ENCODE measurements at regions not wholly inside any gene's neighbourhood (a gene's known extent, or its start where the extent isn't known, plus 50 kb on each side); places are given as distances from the start of the nearest gene placed in this dataset.

- DNase-seq (ENCODE audit: low read depth): no peak
Measured at GRCh38 chr18:75531851-75532459, 104.5 kb upstream of the SMIM21 start.

- no peak for DNase-seq (ENCODE audit: low read depth)
Measured at GRCh38 chr18:75531212-75531850, 103.8 kb upstream of the SMIM21 start.

GRCh38 chr18:75530566-75531211 lies 103.2 kb upstream of the SMIM21 start:
- DNase-seq (ENCODE audit: low read depth): no peak

- DNase-seq (ENCODE audit: low read depth): no peak
Measured at GRCh38 chr18:75530118-75530517, 102.6 kb upstream of the SMIM21 start.

- DNase-seq (ENCODE audit: low read depth): no peak
Measured at GRCh38 chr18:75529394-75529793, 101.9 kb upstream of the SMIM21 start.

- no peak for DNase-seq (ENCODE audit: low read depth)
Measured at GRCh38 chr18:75527848-75528685, 100.6 kb upstream of the SMIM21 start.

GRCh38 chr18:75526038-75526437 lies 98.5 kb upstream of the SMIM21 start:
- no peak for DNase-seq (ENCODE audit: low read depth)

GRCh38 chr18:75525331-75525730 lies 97.8 kb upstream of the SMIM21 start:
- DNase-seq (ENCODE audit: low read depth): no peak

GRCh38 chr18:75524841-75525240 lies 97.3 kb upstream of the SMIM21 start:
- no peak for DNase-seq (ENCODE audit: low read depth)

GRCh38 chr18:75524181-75524580 lies 96.7 kb upstream of the SMIM21 start:
- DNase-seq (ENCODE audit: low read depth): no peak

GRCh38 chr18:75521816-75522215 lies 94.3 kb upstream of the SMIM21 start:
- DNase-seq (ENCODE audit: low read depth): no peak

- no peak for DNase-seq (ENCODE audit: low read depth)
Measured at GRCh38 chr18:75518007-75518406, 90.5 kb upstream of the SMIM21 start.

GRCh38 chr18:75517286-75517685 lies 89.8 kb upstream of the SMIM21 start:
- DNase-seq (ENCODE audit: low read depth): no peak

GRCh38 chr18:75507636-75508035 lies 80.1 kb upstream of the SMIM21 start:
- DNase-seq (ENCODE audit: low read depth): no peak

- DNase-seq (ENCODE audit: low read depth): no peak
Measured at GRCh38 chr18:75506913-75507312, 79.4 kb upstream of the SMIM21 start.

GRCh38 chr18:75504469-75504868 lies 77.0 kb upstream of the SMIM21 start:
- DNase-seq (ENCODE audit: low read depth): no peak

- no peak for DNase-seq (ENCODE audit: low read depth)
Measured at GRCh38 chr18:75503615-75504014, 76.1 kb upstream of the SMIM21 start.

GRCh38 chr18:75502286-75502685 lies 74.8 kb upstream of the SMIM21 start:
- DNase-seq (ENCODE audit: low read depth): no peak

- no peak for DNase-seq (ENCODE audit: low read depth)
Measured at GRCh38 chr18:75500545-75500944, 73.0 kb upstream of the SMIM21 start.

- DNase-seq (ENCODE audit: low read depth): no peak
Measured at GRCh38 chr18:75497576-75498235, 70.2 kb upstream of the SMIM21 start.

- no peak for DNase-seq (ENCODE audit: low read depth)
Measured at GRCh38 chr18:75496151-75496550, 68.6 kb upstream of the SMIM21 start.

GRCh38 chr18:75492852-75493251 lies 65.3 kb upstream of the SMIM21 start:
- DNase-seq (ENCODE audit: low read depth): no peak

All from stromal cell of bone marrow (primary cell).